GM12891 (cell line): ENCODE measurements at regions not wholly inside any gene's neighbourhood (a gene's known extent, or its start where the extent isn't known, plus 50 kb on each side); places are given as distances from the start of the nearest gene placed in this dataset.

Experiments
- PAX5 ChIP-seq: IDR thresholded peaks from 2 replicates; pipeline ENCODE4 v1.6.1; 2011; ENCODE audit warnings: low read length, moderate library complexity, mild to moderate bottlenecking; ENCODE audit not compliant: insufficient read depth, severe bottlenecking
- POLR2A ChIP-seq: IDR thresholded peaks from 2 replicates; pipeline ENCODE4 v1.6.1; 2011; ENCODE audit warnings: low read depth, low read length, control low read depth
- POLR2AphosphoS5 ChIP-seq: IDR thresholded peaks from 2 replicates; pipeline ENCODE4 v1.6.1; 2011; ENCODE audit warnings: low read depth, low read length, control low read depth
- POU2F2 ChIP-seq: IDR thresholded peaks from 2 replicates; pipeline ENCODE4 v1.6.1; 2011; ENCODE audit warnings: low read depth, mild to moderate bottlenecking, control low read depth, low read length, moderate library complexity
- TAF1 ChIP-seq: IDR thresholded peaks from 2 replicates; pipeline ENCODE4 v1.6.1; 2011; ENCODE audit warnings: low read depth, low read length, control low read depth

DNA sequence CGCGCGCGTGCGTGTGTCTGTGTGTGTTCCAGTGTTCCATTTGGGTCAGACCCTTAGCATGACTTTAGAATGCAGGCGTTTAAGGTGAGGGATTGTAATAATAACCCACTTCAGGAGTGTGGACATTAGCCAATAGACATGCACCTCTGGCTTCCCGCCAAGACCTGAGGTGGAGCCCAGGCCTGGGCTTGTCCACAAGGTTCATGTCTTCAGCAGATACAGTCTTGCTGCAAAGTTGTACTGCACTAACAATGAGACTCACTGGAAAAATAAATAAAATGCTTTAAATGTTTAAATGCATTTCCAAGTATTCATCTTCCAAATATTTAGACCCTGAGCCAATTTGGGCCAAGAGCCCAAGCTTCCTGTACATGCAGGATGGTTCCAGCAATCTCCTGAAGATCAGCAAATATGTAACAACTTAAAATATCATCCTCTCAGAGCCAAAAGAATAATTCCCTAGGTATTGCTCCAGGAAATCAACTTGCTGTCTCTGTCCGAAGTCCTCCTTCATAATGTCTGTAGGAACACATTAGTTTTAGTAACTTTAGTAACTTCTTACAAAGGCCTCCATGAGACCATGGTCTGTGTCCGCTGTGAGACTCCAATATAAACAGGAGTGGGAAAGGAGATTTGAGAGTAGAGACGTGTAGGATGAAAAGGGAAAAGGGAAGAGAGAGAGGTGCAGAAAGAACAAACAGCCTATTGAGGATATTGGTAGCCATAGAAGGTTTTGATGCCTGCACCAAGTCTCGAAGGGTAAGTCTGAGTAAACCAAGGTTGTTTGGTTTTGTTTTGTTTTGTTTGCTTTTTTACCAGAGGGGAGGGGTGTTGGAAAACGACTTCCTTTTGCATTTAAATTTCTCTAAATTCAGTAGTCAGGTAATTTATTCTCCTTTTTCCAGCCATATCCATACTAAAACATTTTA lies 98.5 kb upstream of the KLF3 start:
- TF ChIP-seq POLR2A = no peak
- no peak for TF ChIP-seq TAF1
- TF ChIP-seq POLR2AphosphoS5 = no peak
- no peak for TF ChIP-seq PAX5
- TF ChIP-seq POU2F2 = no peak
